ENCODE measurements at regions not wholly inside any gene's neighbourhood (a gene's known extent, or its start where the extent isn't known, plus 50 kb on each side); places are given as distances from the start of the nearest gene placed in this dataset.

- Histone ChIP-seq H3K27me3 (ENCODE audit: insufficient read depth, low read length, poor library complexity) (no peaks in the 10 kb centered on the region), H3K9ac (ENCODE audit: low read depth, low read length) (no peak overlapping the region), H3K9me3 (ENCODE audit: insufficient read depth, low read length, severe bottlenecking) (no peaks in the 10 kb centered on the region), H2AFZ (ENCODE audit: low read depth, low read length) (no peak overlapping the region), H3K79me2 (ENCODE audit: insufficient read depth, low read length) (no peaks in the 10 kb centered on the region), H4K20me1 (ENCODE audit: insufficient read depth, low read length) (no peaks in the 10 kb centered on the region), H3K27ac (ENCODE audit: low read length) (no peak overlapping the region), H3K4me1 (ENCODE audit: insufficient read depth, low read length) (no peaks in the 10 kb centered on the region), H3K36me3 (ENCODE audit: insufficient read depth, low read length) (no peaks in the 10 kb centered on the region), H3K4me2 (ENCODE audit: insufficient read depth, low read length) (no peak overlapping the region), H3K4me3 (ENCODE audit: low read depth in 1 of 2, low read length in 2 of 2) (no peak overlapping the region)
- TF ChIP-seq, protein P1, sequence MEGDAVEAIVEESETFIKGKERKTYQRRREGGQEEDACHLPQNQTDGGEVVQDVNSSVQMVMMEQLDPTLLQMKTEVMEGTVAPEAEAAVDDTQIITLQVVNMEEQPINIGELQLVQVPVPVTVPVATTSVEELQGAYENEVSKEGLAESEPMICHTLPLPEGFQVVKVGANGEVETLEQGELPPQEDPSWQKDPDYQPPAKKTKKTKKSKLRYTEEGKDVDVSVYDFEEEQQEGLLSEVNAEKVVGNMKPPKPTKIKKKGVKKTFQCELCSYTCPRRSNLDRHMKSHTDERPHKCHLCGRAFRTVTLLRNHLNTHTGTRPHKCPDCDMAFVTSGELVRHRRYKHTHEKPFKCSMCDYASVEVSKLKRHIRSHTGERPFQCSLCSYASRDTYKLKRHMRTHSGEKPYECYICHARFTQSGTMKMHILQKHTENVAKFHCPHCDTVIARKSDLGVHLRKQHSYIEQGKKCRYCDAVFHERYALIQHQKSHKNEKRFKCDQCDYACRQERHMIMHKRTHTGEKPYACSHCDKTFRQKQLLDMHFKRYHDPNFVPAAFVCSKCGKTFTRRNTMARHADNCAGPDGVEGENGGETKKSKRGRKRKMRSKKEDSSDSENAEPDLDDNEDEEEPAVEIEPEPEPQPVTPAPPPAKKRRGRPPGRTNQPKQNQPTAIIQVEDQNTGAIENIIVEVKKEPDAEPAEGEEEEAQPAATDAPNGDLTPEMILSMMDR (IDR thresholded peaks at IDR 0.05; ENCODE audit: borderline replicate concordance, extremely low read depth, low read length, poor library complexity, severe bottlenecking) = no peak
- no peak for TF ChIP-seq EZH2 (IDR thresholded peaks at IDR 0.05; ENCODE audit: borderline replicate concordance, low read depth, low read length, severe bottlenecking)
- ATAC-seq (ENCODE audit: insufficient read depth, low read depth) = no peak
- no peak for DNase-seq
Measured at GRCh38 chr7:35362341-35362740, 108.4 kb upstream of the TBX20 start.

- Histone ChIP-seq H2AFZ (ENCODE audit: low read depth, low read length) (no peak overlapping the region), H3K4me2 (ENCODE audit: insufficient read depth, low read length) (no peak overlapping the region), H3K79me2 (ENCODE audit: insufficient read depth, low read length) (no peaks in the 10 kb centered on the region), H4K20me1 (ENCODE audit: insufficient read depth, low read length) (no peaks in the 10 kb centered on the region), H3K27ac (ENCODE audit: low read length) (no peak overlapping the region), H3K4me3 (ENCODE audit: low read depth in 1 of 2, low read length in 2 of 2) (no peak overlapping the region), H3K4me1 (ENCODE audit: insufficient read depth, low read length) (no peaks in the 10 kb centered on the region), H3K9ac (ENCODE audit: low read depth, low read length) (no peak overlapping the region), H3K27me3 (ENCODE audit: insufficient read depth, low read length, poor library complexity) (no peaks in the 10 kb centered on the region), H3K36me3 (ENCODE audit: insufficient read depth, low read length) (no peaks in the 10 kb centered on the region), H3K9me3 (ENCODE audit: insufficient read depth, low read length, severe bottlenecking) (no peaks in the 10 kb centered on the region)
- ATAC-seq (ENCODE audit: insufficient read depth, low read depth) (no peak), DNase-seq (no peak)
- TF ChIP-seq, protein P1 (IDR thresholded peaks at IDR 0.05; ENCODE audit: borderline replicate concordance, extremely low read depth, low read length, poor library complexity, severe bottlenecking) = no peak
Measured at GRCh38 chr7:35359423-35359822, 105.5 kb upstream of the TBX20 start.

- Histone ChIP-seq H3K4me3 (ENCODE audit: low read depth in 1 of 2, low read length in 2 of 2) (no peak overlapping the region), H3K9ac (ENCODE audit: low read depth, low read length) (no peak overlapping the region), H3K9me3 (ENCODE audit: insufficient read depth, low read length, severe bottlenecking) (no peaks in the 10 kb centered on the region), H4K20me1 (ENCODE audit: insufficient read depth, low read length) (no peaks in the 10 kb centered on the region), H3K79me2 (ENCODE audit: insufficient read depth, low read length) (no peaks in the 10 kb centered on the region), H3K36me3 (ENCODE audit: insufficient read depth, low read length) (no peaks in the 10 kb centered on the region), H3K27me3 (ENCODE audit: insufficient read depth, low read length, poor library complexity) (no peaks in the 10 kb centered on the region), H2AFZ (ENCODE audit: low read depth, low read length) (no peak overlapping the region), H3K4me2 (ENCODE audit: insufficient read depth, low read length) (no peak overlapping the region), H3K27ac (ENCODE audit: low read length) (no peak overlapping the region), H3K4me1 (ENCODE audit: insufficient read depth, low read length) (no peaks in the 10 kb centered on the region)
- ATAC-seq (ENCODE audit: insufficient read depth, low read depth) (no peak), DNase-seq (no peak)
- TF ChIP-seq, protein P1 (IDR thresholded peaks at IDR 0.05; ENCODE audit: borderline replicate concordance, extremely low read depth, low read length, poor library complexity, severe bottlenecking) = no peak
- no peak for TF ChIP-seq EZH2 (IDR thresholded peaks at IDR 0.05; ENCODE audit: borderline replicate concordance, low read depth, low read length, severe bottlenecking)
Measured at GRCh38 chr7:35356495-35356894, 102.6 kb upstream of the TBX20 start.

GRCh38 chr7:35355911-35356310 is 102.0 kb upstream of the TBX20 start:
- TF ChIP-seq EZH2 (IDR thresholded peaks at IDR 0.05; ENCODE audit: borderline replicate concordance, low read depth, low read length, severe bottlenecking) = no peak
- TF ChIP-seq, protein P1 (IDR thresholded peaks at IDR 0.05; ENCODE audit: borderline replicate concordance, extremely low read depth, low read length, poor library complexity, severe bottlenecking) = no peak
- no peak overlapping the region for H3K4me3 ChIP-seq (ENCODE audit: low read depth in 1 of 2, low read length in 2 of 2)
- no peaks in the 10 kb centered on the region for H3K36me3 ChIP-seq (ENCODE audit: insufficient read depth, low read length)
- H3K27me3 ChIP-seq (ENCODE audit: insufficient read depth, low read length, poor library complexity) = no peaks in the 10 kb centered on the region
- H3K27ac ChIP-seq (ENCODE audit: low read length) = no peak overlapping the region
- no peak overlapping the region for H3K4me2 ChIP-seq (ENCODE audit: insufficient read depth, low read length)
- no peak for ATAC-seq (ENCODE audit: insufficient read depth, low read depth)
- no peaks in the 10 kb centered on the region for H3K79me2 ChIP-seq (ENCODE audit: insufficient read depth, low read length)
- H3K9me3 ChIP-seq (ENCODE audit: insufficient read depth, low read length, severe bottlenecking) = no peaks in the 10 kb centered on the region
- DNase-seq = no peak
- no peak overlapping the region for H3K9ac ChIP-seq (ENCODE audit: low read depth, low read length)
- H2AFZ ChIP-seq (ENCODE audit: low read depth, low read length) = no peak overlapping the region
- no peaks in the 10 kb centered on the region for H4K20me1 ChIP-seq (ENCODE audit: insufficient read depth, low read length)
- no peaks in the 10 kb centered on the region for H3K4me1 ChIP-seq (ENCODE audit: insufficient read depth, low read length)

Measured in DND-41 (cell line).